Spleen (tissue), 11 donors: ENCODE measurements at regions not wholly inside any gene's neighbourhood (a gene's known extent, or its start where the extent isn't known, plus 50 kb on each side); places are given as distances from the start of the nearest gene placed in this dataset.
"Not testable (repeated sequence)": the region's sequence is repeated elsewhere in the genome, so short reads cannot be mapped to it uniquely, and the experiment has no call there.

Source experiments
- DNase-seq: peaks from one replicate; pipeline ENCODE4 v3.0.0-alpha.2; 2020
- H3K27ac ChIP-seq, 8 donors: fragments of 200-600 bp; sonication (generic) in 7 of 8; 1 replicate in 4 of 8; 2 replicates in 4 of 8; pipeline versions ENCODE4 v1.5.0 to v1.8.0; 2016 to 2021; ENCODE audit warnings: inconsistent platforms in 4 of 8, mild to moderate bottlenecking in 4 of 8, moderate library complexity in 1 of 8
- H3K27me3 ChIP-seq, 7 donors: fragments of 200-600 bp; sonication (generic) in 6 of 7; replicated peaks in 1 of 7; 1 replicate in 4 of 7; 2 replicates in 3 of 7; pipeline versions ENCODE4 v1.5.0 to v1.8.0; 2016 to 2021; ENCODE audit warnings: inconsistent platforms in 3 of 7, mild to moderate bottlenecking in 1 of 7
- H3K36me3 ChIP-seq, 6 donors: fragments of 200-600 bp; sonication (generic) in 5 of 6; 1 replicate in 4 of 6; 2 replicates in 2 of 6; pipeline versions ENCODE4 v1.5.0 to v1.8.0; 2016 to 2021; ENCODE audit warnings: inconsistent platforms in 2 of 6
- H3K4me1 ChIP-seq, 6 donors: fragments of 200-600 bp; sonication (generic) in 5 of 6; 1 replicate in 3 of 6; 2 replicates in 3 of 6; pipeline versions ENCODE4 v1.5.0 to v1.8.0; 2016 to 2021; ENCODE audit warnings: inconsistent platforms in 3 of 6
- H3K4me3 ChIP-seq, 8 donors: fragments of 200-600 bp; sonication (generic) in 7 of 8; 1 replicate in 4 of 8; 2 replicates in 4 of 8; pipeline versions ENCODE4 v1.5.0 to v1.8.0; 2016 to 2021; ENCODE audit warnings: inconsistent platforms in 4 of 8, mild to moderate bottlenecking in 4 of 8, moderate library complexity in 2 of 8
- H3K9me3 ChIP-seq, 8 donors: fragments of 200-600 bp; sonication (generic) in 7 of 8; 1 replicate in 4 of 8; 2 replicates in 4 of 8; pipeline versions ENCODE4 v1.5.0 to v1.8.0; 2016 to 2021; ENCODE audit warnings: inconsistent platforms in 4 of 8
- CTCF ChIP-seq, 11 experiments: fragments of 200-600 bp in 7 of 11; fragments of 450-650 bp in 4 of 11; sonication (generic) in 4 of 11; IDR thresholded peaks in 8 of 11; conservative IDR thresholded peaks in 3 of 11; 1 replicate in 7 of 11; 2 replicates in 4 of 11; pipeline versions ENCODE4 v1.4.0 to v1.8.0; 2016 to 2021; ENCODE audit warnings: antibody characterized with exemption in 11 of 11, inconsistent platforms in 4 of 11, mild to moderate bottlenecking in 1 of 11
- POLR2A ChIP-seq, 3 donors: fragments of 450-650 bp; IDR thresholded peaks; one replicate each; pipeline ENCODE4 v1.5.1; 2017; ENCODE audit warnings: antibody characterized with exemption in 3 of 3, mild to moderate bottlenecking in 1 of 3
- POLR2AphosphoS5 ChIP-seq, 3 donors: sonication (generic); formaldehyde crosslinking; IDR thresholded peaks; one replicate each; pipeline ENCODE4 v1.5.1; 2017; ENCODE audit warnings: antibody characterized with exemption in 3 of 3
- WGBS, 5 donors: extraction: QIAGEN DNeasy Blood & Tissue Kit in 3 of 5; methylation state at CpG; one replicate each; pipeline versions ENCODE4 v1.1.5 to v1.1.7; 2013 to 2018; 5-methylcytosine and 5-hydroxymethylcytosine counted together
- intact Hi-C: fragments of 100-400 bp; cut with DNase I; formaldehyde crosslinking; loops from one replicate; pipeline ENCODE4 v1.15.0; 2023; ENCODE audit warnings: low total_unique reads
- donor health status: healthy with polysubstance abuse.
- donor health status: DM: no; HTN: no; CAD: no; lungs with moderate emphysema.
- donor health status: DM: no; HTN: no; CAD: no.
- donor health status: Bipolar disorder and iron deficiency.
- donor health status: healthy.
- donor health status: DM: no; HTN: no; CAD: no.
- donor health status: DM: yes; HTN: yes; CAD: no.

GRCh38 chr3:164306042-164306441 is 772.3 kb downstream of the SI start:
- DNase-seq = no peak
- TF ChIP-seq POLR2AphosphoS5 (IDR thresholded peaks at IDR 0.05) (no peak), CTCF (IDR thresholded peaks at IDR 0.05 in 8 of 11, conservative IDR thresholded peaks at IDR 0.05 in 3 of 11) (no peak), POLR2A (IDR thresholded peaks at IDR 0.05) (no peak)
- intact Hi-C loops = no loop called here
- H3K9me3 ChIP-seq = peaks cover 0 to 29% (median 11%) of the 10 kb centered on the region in 8 donors
- no peaks in the 10 kb centered on the region for H3K36me3 ChIP-seq
- H3K27ac ChIP-seq = no peak overlapping the region
- H3K27me3 ChIP-seq = no peaks in the 10 kb centered on the region
- no peaks in the 10 kb centered on the region for H3K4me1 ChIP-seq
- no peak overlapping the region for H3K4me3 ChIP-seq

- H3K27me3 ChIP-seq = no peaks in the 10 kb centered on the region
- no peaks in the 10 kb centered on the region for H3K36me3 ChIP-seq
- TF ChIP-seq POLR2A (IDR thresholded peaks at IDR 0.05) (no peak), CTCF (IDR thresholded peaks at IDR 0.05 in 8 of 11, conservative IDR thresholded peaks at IDR 0.05 in 3 of 11) (no peak), POLR2AphosphoS5 (IDR thresholded peaks at IDR 0.05) (no peak)
- 26 to 86% (median 65%) methylated on average over 1 of the region's 1 CpG for WGBS, 5 donors
- no peaks in the 10 kb centered on the region for H3K4me1 ChIP-seq
- H3K9me3 ChIP-seq = peaks cover 0 to 9% (median under 1%) of the 10 kb centered on the region in 8 donors
- no peak overlapping the region for H3K27ac ChIP-seq
- no peak overlapping the region for H3K4me3 ChIP-seq
- no peak for DNase-seq
- intact Hi-C loops = no loop called here
Observed at GRCh38 chr3:164303894-164304293, 774.4 kb downstream of the SI start.

- Histone ChIP-seq H3K36me3 (no peaks in the 10 kb centered on the region), H3K4me1 (no peaks in the 10 kb centered on the region), H3K27ac (no peak overlapping the region), H3K4me3 (no peak overlapping the region), H3K27me3 (no peaks in the 10 kb centered on the region), H3K9me3 (no peaks in the 10 kb centered on the region)
- TF ChIP-seq POLR2AphosphoS5 (IDR thresholded peaks at IDR 0.05) = no peak
- no peak for TF ChIP-seq POLR2A (IDR thresholded peaks at IDR 0.05)
- TF ChIP-seq CTCF (IDR thresholded peaks at IDR 0.05 in 8 of 11, conservative IDR thresholded peaks at IDR 0.05 in 3 of 11) = no peak
- DNase-seq = no peak
- intact Hi-C loops = no loop called here
Observed at GRCh38 chr3:164302622-164303021, 775.7 kb downstream of the SI start.

GRCh38 chr3:164291486-164291885 is 786.8 kb downstream of the SI start:
- H3K4me1 ChIP-seq, DNase-seq, H3K27me3 ChIP-seq, H3K4me3 ChIP-seq, intact Hi-C loops, H3K36me3 ChIP-seq, H3K27ac ChIP-seq, H3K9me3 ChIP-seq: not testable (repeated sequence)
- WGBS, 5 donors = 94 to 96% (median 95%) methylated on average over 23 of the region's 23 CpGs

- H3K4me3 ChIP-seq = no peak overlapping the region
- H3K4me1 ChIP-seq = no peaks in the 10 kb centered on the region
- DNase-seq = peak; percentile 37
- TF ChIP-seq POLR2A (IDR thresholded peaks at IDR 0.05) (no peak), CTCF (IDR thresholded peaks at IDR 0.05 in 8 of 11, conservative IDR thresholded peaks at IDR 0.05 in 3 of 11) (no peak), POLR2AphosphoS5 (IDR thresholded peaks at IDR 0.05) (no peak)
- no peaks in the 10 kb centered on the region for H3K27me3 ChIP-seq
- no peak overlapping the region for H3K27ac ChIP-seq
- intact Hi-C loops = no loop called here
- WGBS, 5 donors = 67 to 89% (median 74%) methylated on average over 2 of the region's 2 CpGs
- H3K36me3 ChIP-seq = no peaks in the 10 kb centered on the region
- peaks cover 0 to 58% (median 35%) of the 10 kb centered on the region in 8 donors for H3K9me3 ChIP-seq
Observed at GRCh38 chr3:164278550-164278949, 799.7 kb downstream of the SI start.
